ENCODE measurements at regions not wholly inside any gene's neighbourhood (a gene's known extent, or its start where the extent isn't known, plus 50 kb on each side); places are given as distances from the start of the nearest gene placed in this dataset.

GRCh38 chr3:191634902-191635301 is 173.9 kb downstream of the PYDC2 start:
- H3K27me3 ChIP-seq (ENCODE audit: low read depth, low read length), result no peaks in the 10 kb centered on the region
- no peaks in the 10 kb centered on the region for H3K9me3 ChIP-seq (ENCODE audit: insufficient read depth, low read length)
- H2AFZ ChIP-seq (ENCODE audit: low read depth, low read length), result no peak overlapping the region
- H3K79me2 ChIP-seq (ENCODE audit: low read length), result no peaks in the 10 kb centered on the region
- no peaks in the 10 kb centered on the region for H3K4me1 ChIP-seq (ENCODE audit: low read length)
- H3K4me2 ChIP-seq (ENCODE audit: low read length), result no peak overlapping the region
- H3K36me3 ChIP-seq (replicated peaks; ENCODE audit: low read depth, low read length), result no peaks in the 10 kb centered on the region
- no peak overlapping the region for H3K9ac ChIP-seq (ENCODE audit: low read length)
- H4K20me1 ChIP-seq (ENCODE audit: insufficient read depth, low read length), result no peaks in the 10 kb centered on the region
- no peak overlapping the region for H3K27ac ChIP-seq (ENCODE audit: low read length)
- TF ChIP-seq EZH2phosphoT487 (IDR thresholded peaks at IDR 0.05; ENCODE audit: low read depth) (no peak), CTCF (IDR thresholded peaks at IDR 0.05; ENCODE audit: low read depth, low read length) (no peak)
- no peak overlapping the region for H3K4me3 ChIP-seq (ENCODE audit: low read length)

GRCh38 chr3:191637611-191638010 is 176.6 kb downstream of the PYDC2 start:
- no peaks in the 10 kb centered on the region for H3K4me1 ChIP-seq (ENCODE audit: low read length)
- no peak overlapping the region for H3K4me3 ChIP-seq (ENCODE audit: low read length)
- H4K20me1 ChIP-seq (ENCODE audit: insufficient read depth, low read length), result no peaks in the 10 kb centered on the region
- no peaks in the 10 kb centered on the region for H3K36me3 ChIP-seq (replicated peaks; ENCODE audit: low read depth, low read length)
- no peak for TF ChIP-seq EZH2phosphoT487 (IDR thresholded peaks at IDR 0.05; ENCODE audit: low read depth)
- TF ChIP-seq CTCF (IDR thresholded peaks at IDR 0.05; ENCODE audit: low read depth, low read length), result no peak
- no peak overlapping the region for H3K27ac ChIP-seq (ENCODE audit: low read length)
- H3K27me3 ChIP-seq (ENCODE audit: low read depth, low read length), result no peaks in the 10 kb centered on the region
- H3K4me2 ChIP-seq (ENCODE audit: low read length), result no peak overlapping the region
- H3K9me3 ChIP-seq (ENCODE audit: insufficient read depth, low read length), result no peaks in the 10 kb centered on the region
- H2AFZ ChIP-seq (ENCODE audit: low read depth, low read length), result no peak overlapping the region
- H3K79me2 ChIP-seq (ENCODE audit: low read length), result no peaks in the 10 kb centered on the region
- no peak overlapping the region for H3K9ac ChIP-seq (ENCODE audit: low read length)

GRCh38 chr3:191641789-191642188 is 180.8 kb downstream of the PYDC2 start:
- Histone ChIP-seq H3K4me3 (ENCODE audit: low read length) (no peak overlapping the region), H3K36me3 (replicated peaks; ENCODE audit: low read depth, low read length) (no peaks in the 10 kb centered on the region), H4K20me1 (ENCODE audit: insufficient read depth, low read length) (no peaks in the 10 kb centered on the region), H3K79me2 (ENCODE audit: low read length) (no peaks in the 10 kb centered on the region), H3K4me1 (ENCODE audit: low read length) (no peaks in the 10 kb centered on the region), H3K27me3 (ENCODE audit: low read depth, low read length) (no peaks in the 10 kb centered on the region), H2AFZ (ENCODE audit: low read depth, low read length) (no peak overlapping the region), H3K9ac (ENCODE audit: low read length) (no peak overlapping the region), H3K9me3 (ENCODE audit: insufficient read depth, low read length) (no peaks in the 10 kb centered on the region), H3K4me2 (ENCODE audit: low read length) (no peak overlapping the region), H3K27ac (ENCODE audit: low read length) (no peak overlapping the region)
- TF ChIP-seq CTCF (IDR thresholded peaks at IDR 0.05; ENCODE audit: low read depth, low read length) (no peak), EZH2phosphoT487 (IDR thresholded peaks at IDR 0.05; ENCODE audit: low read depth) (no peak)

- no peaks in the 10 kb centered on the region for H3K4me1 ChIP-seq (ENCODE audit: low read length)
- H2AFZ ChIP-seq (ENCODE audit: low read depth, low read length), result no peak overlapping the region
- no peak overlapping the region for H3K4me3 ChIP-seq (ENCODE audit: low read length)
- no peak overlapping the region for H3K9ac ChIP-seq (ENCODE audit: low read length)
- no peak overlapping the region for H3K4me2 ChIP-seq (ENCODE audit: low read length)
- no peak overlapping the region for H3K27ac ChIP-seq (ENCODE audit: low read length)
- TF ChIP-seq CTCF (IDR thresholded peaks at IDR 0.05; ENCODE audit: low read depth, low read length) (no peak), EZH2phosphoT487 (IDR thresholded peaks at IDR 0.05; ENCODE audit: low read depth) (no peak)
- H3K9me3 ChIP-seq (ENCODE audit: insufficient read depth, low read length), result no peaks in the 10 kb centered on the region
- no peaks in the 10 kb centered on the region for H3K36me3 ChIP-seq (replicated peaks; ENCODE audit: low read depth, low read length)
- H3K79me2 ChIP-seq (ENCODE audit: low read length), result no peaks in the 10 kb centered on the region
- H4K20me1 ChIP-seq (ENCODE audit: insufficient read depth, low read length), result no peaks in the 10 kb centered on the region
- no peaks in the 10 kb centered on the region for H3K27me3 ChIP-seq (ENCODE audit: low read depth, low read length)
Observed at GRCh38 chr3:191644291-191644690, 183.3 kb downstream of the PYDC2 start.

Data from OCI-LY3 (cell line).